ENCODE measurements at regions not wholly inside any gene's neighbourhood (a gene's known extent, or its start where the extent isn't known, plus 50 kb on each side); places are given as distances from the start of the nearest gene placed in this dataset.

GRCh38 chr6:74676906-74677305, 528.9 kb downstream of the COL12A1 start:
- TF ChIP-seq, protein P1, sequence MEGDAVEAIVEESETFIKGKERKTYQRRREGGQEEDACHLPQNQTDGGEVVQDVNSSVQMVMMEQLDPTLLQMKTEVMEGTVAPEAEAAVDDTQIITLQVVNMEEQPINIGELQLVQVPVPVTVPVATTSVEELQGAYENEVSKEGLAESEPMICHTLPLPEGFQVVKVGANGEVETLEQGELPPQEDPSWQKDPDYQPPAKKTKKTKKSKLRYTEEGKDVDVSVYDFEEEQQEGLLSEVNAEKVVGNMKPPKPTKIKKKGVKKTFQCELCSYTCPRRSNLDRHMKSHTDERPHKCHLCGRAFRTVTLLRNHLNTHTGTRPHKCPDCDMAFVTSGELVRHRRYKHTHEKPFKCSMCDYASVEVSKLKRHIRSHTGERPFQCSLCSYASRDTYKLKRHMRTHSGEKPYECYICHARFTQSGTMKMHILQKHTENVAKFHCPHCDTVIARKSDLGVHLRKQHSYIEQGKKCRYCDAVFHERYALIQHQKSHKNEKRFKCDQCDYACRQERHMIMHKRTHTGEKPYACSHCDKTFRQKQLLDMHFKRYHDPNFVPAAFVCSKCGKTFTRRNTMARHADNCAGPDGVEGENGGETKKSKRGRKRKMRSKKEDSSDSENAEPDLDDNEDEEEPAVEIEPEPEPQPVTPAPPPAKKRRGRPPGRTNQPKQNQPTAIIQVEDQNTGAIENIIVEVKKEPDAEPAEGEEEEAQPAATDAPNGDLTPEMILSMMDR (IDR thresholded peaks at IDR 0.05) = no peak
- TF ChIP-seq POLR2AphosphoS5 (IDR thresholded peaks at IDR 0.05) = no peak

All from stomach (tissue), 4 donors.